ENCODE measurements at regions not wholly inside any gene's neighbourhood (a gene's known extent, or its start where the extent isn't known, plus 50 kb on each side); places are given as distances from the start of the nearest gene placed in this dataset.

DNA sequence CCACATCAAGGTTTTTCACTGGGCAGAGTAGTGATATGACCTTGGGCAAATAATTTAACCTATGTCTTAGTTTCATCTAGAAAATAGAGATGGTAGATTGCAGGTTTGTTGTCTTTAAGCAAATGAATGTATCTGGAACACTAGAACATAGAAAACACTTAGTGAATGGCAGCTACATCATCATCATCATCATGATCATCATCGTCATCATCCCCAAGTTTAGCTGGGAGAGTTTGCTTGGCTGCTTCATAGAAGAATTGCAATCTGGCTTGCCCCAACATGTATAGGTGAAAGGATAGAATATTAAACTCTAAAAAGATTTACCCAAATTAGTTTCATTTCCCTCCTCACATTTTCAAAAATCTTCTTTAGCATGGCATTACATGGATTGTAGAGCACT, 91.3 kb upstream of the TMEM260 start:
- no TSS peak for BruUV-seq (replicated peaks)
- Mint-ChIP-seq H3K4me3 (ENCODE audit: unreplicated experiment) (no peak overlapping the region), H3K4me1 (ENCODE audit: insufficient read depth, unreplicated experiment) (peaks cover 13% of the 10 kb centered on the region), H3K9me3 (ENCODE audit: unreplicated experiment) (no peaks in the 10 kb centered on the region), H3K27ac (ENCODE audit: low read depth, unreplicated experiment) (peak overlapping the region; percentile 44), H3K36me3 (ENCODE audit: insufficient read depth, unreplicated experiment) (no peaks in the 10 kb centered on the region), H3K27me3 (ENCODE audit: insufficient read depth, unreplicated experiment) (peaks cover 9% of the 10 kb centered on the region)
- CTCF ChIA-PET: interaction anchor here (0.7 to 5.0 kb wide), 10 partner anchors 9 to 1172 kb away, joined by 3 to 23 read pairs (median 6); no protein-coding TSS in a partner anchor
- POLR2A ChIA-PET: interaction anchor here (0.8 to 1.0 kb wide), 2 partner anchors 18 to 120 kb away, joined by 3 read pairs; no protein-coding TSS in a partner anchor
- intact Hi-C loops (cut with micrococcal nuclease): no loop called here
- TF ChIP-seq CTCF (IDR thresholded peaks at IDR 0.05; ENCODE audit: unreplicated experiment): no peak
- no peak for DNase-seq (ENCODE audit: unreplicated experiment)

GRCh38 chr14:56490379-56490778, 89.2 kb upstream of the TMEM260 start:
- Mint-ChIP-seq H3K27ac (ENCODE audit: low read depth, unreplicated experiment) (no peak overlapping the region), H3K36me3 (ENCODE audit: insufficient read depth, unreplicated experiment) (no peaks in the 10 kb centered on the region), H3K27me3 (ENCODE audit: insufficient read depth, unreplicated experiment) (peaks cover 26% of the 10 kb centered on the region), H3K4me1 (ENCODE audit: insufficient read depth, unreplicated experiment) (peaks cover 13% of the 10 kb centered on the region), H3K9me3 (ENCODE audit: unreplicated experiment) (no peaks in the 10 kb centered on the region), H3K4me3 (ENCODE audit: unreplicated experiment) (no peak overlapping the region)
- peak; percentile 40 for TF ChIP-seq CTCF (IDR thresholded peaks at IDR 0.05; ENCODE audit: unreplicated experiment)
- POLR2A ChIA-PET: interaction anchor here (0.7 to 0.9 kb wide), 3 partner anchors 89 to 705 kb away, joined by 3 to 5 read pairs (median 4); partner anchors contain the start of gene TMEM260
- peak; percentile 47 for DNase-seq (ENCODE audit: unreplicated experiment)
- intact Hi-C loops (cut with micrococcal nuclease): loop anchor here (1.0 to 5.0 kb wide), 6 partner anchors 62 to 888 kb away; no protein-coding TSS in a partner anchor
- BruUV-seq (replicated peaks): no TSS peak
- CTCF ChIA-PET: interaction anchor here (0.5 to 5.0 kb wide), 60 partner anchors 8 to 1821 kb away, joined by 3 to 38 read pairs (median 4); partner anchors contain the start of gene TMEM260

GRCh38 chr14:56491299-56492285, 88.0 kb upstream of the TMEM260 start:
- no TSS peak for BruUV-seq (replicated peaks)
- H3K27ac Mint-ChIP-seq (ENCODE audit: low read depth, unreplicated experiment): no peak overlapping the region
- ChIA-PET CTCF (interaction anchor here (0.6 to 5.0 kb wide), 52 partner anchors 8 to 1706 kb away, joined by 3 to 38 read pairs (median 4); partner anchors contain the start of gene TMEM260), POLR2A (interaction anchor here (0.6 to 1.0 kb wide), 4 partner anchors 88 to 898 kb away, joined by 3 to 4 read pairs (median 3); partner anchors contain the start of gene TMEM260)
- no peak overlapping the region for H3K4me3 Mint-ChIP-seq (ENCODE audit: unreplicated experiment)
- peaks cover 13% of the 10 kb centered on the region for H3K4me1 Mint-ChIP-seq (ENCODE audit: insufficient read depth, unreplicated experiment)
- intact Hi-C loops (cut with micrococcal nuclease): loop anchor here (2.0 to 5.0 kb wide), 5 partner anchors 61 to 887 kb away; no protein-coding TSS in a partner anchor
- peaks cover 27% of the 10 kb centered on the region for H3K27me3 Mint-ChIP-seq (ENCODE audit: insufficient read depth, unreplicated experiment)
- H3K9me3 Mint-ChIP-seq (ENCODE audit: unreplicated experiment): no peaks in the 10 kb centered on the region
- no peaks in the 10 kb centered on the region for H3K36me3 Mint-ChIP-seq (ENCODE audit: insufficient read depth, unreplicated experiment)
- DNase-seq (ENCODE audit: unreplicated experiment): peak; percentile 49
- TF ChIP-seq CTCF (IDR thresholded peaks at IDR 0.05; ENCODE audit: unreplicated experiment): peak; percentile 51

GRCh38 chr14:56494167-56494566, 85.4 kb upstream of the TMEM260 start:
- H3K36me3 Mint-ChIP-seq (ENCODE audit: insufficient read depth, unreplicated experiment): no peaks in the 10 kb centered on the region
- H3K9me3 Mint-ChIP-seq (ENCODE audit: unreplicated experiment): no peaks in the 10 kb centered on the region
- BruUV-seq (replicated peaks): no TSS peak
- ChIA-PET POLR2A (interaction anchor here (0.6 kb wide), 1 partner anchor 944 kb away, joined by 3 read pairs; no protein-coding TSS in a partner anchor), CTCF (interaction anchor here (1.0 kb wide), 1 partner anchor 18 kb away, joined by 3 read pairs; no protein-coding TSS in a partner anchor)
- no peak overlapping the region for H3K27ac Mint-ChIP-seq (ENCODE audit: low read depth, unreplicated experiment)
- no peaks in the 10 kb centered on the region for H3K4me1 Mint-ChIP-seq (ENCODE audit: insufficient read depth, unreplicated experiment)
- H3K4me3 Mint-ChIP-seq (ENCODE audit: unreplicated experiment): no peak overlapping the region
- H3K27me3 Mint-ChIP-seq (ENCODE audit: insufficient read depth, unreplicated experiment): peaks cover 27% of the 10 kb centered on the region
- no peak for DNase-seq (ENCODE audit: unreplicated experiment)
- intact Hi-C loops (cut with micrococcal nuclease): loop anchor here (5.0 kb wide), 2 partner anchors 58 to 168 kb away; no protein-coding TSS in a partner anchor
- TF ChIP-seq CTCF (IDR thresholded peaks at IDR 0.05; ENCODE audit: unreplicated experiment): no peak
